ENCODE measurements at regions not wholly inside any gene's neighbourhood (a gene's known extent, or its start where the extent isn't known, plus 50 kb on each side); places are given as distances from the start of the nearest gene placed in this dataset.

DNA sequence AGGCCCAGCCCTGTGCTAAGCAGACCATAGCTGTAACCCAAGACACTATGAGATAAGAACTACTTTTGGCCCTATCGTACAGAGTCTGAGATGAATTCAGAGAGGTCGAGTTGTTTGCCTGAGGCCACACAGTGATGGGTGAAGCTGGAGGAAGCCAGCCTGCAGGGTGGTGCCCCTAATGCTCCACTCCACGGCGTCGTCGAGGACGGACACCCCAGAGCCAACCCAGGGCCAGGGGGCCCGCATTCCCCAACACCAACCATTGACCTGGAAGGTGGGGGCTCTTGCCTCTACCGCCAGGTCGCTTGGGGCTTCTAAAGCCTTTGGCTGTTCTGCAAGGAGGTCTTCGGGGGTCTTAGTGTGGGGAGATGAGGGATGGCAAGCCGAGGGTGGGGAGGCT, 84.1 kb downstream of the IRF8 start:
- peaks cover 1% of the 10 kb centered on the region; the same call in 1 of the 2 replicates for H3F3A ChIP-seq (ENCODE audit: control insufficient read depth, insufficient read depth)
- no peaks in the 10 kb centered on the region for H3K9me2 ChIP-seq (replicated peaks; ENCODE audit: control insufficient read depth, low read length)
- no peaks in the 10 kb centered on the region for H3K79me2 ChIP-seq (ENCODE audit: control insufficient read depth, low read length)
- H3K27ac ChIP-seq (ENCODE audit: low read depth, low read length) = no peak overlapping the region
- H3K4me1 ChIP-seq (ENCODE audit: control insufficient read depth, low read length) = peaks cover 64% of the 10 kb centered on the region
- no peaks in the 10 kb centered on the region for H4K20me1 ChIP-seq (ENCODE audit: control insufficient read depth, insufficient read depth, low read depth, low read length)
- H3K9me3 ChIP-seq (ENCODE audit: control insufficient read depth, insufficient read depth, low read length) = no peaks in the 10 kb centered on the region
- no peaks in the 10 kb centered on the region for H3K36me3 ChIP-seq (ENCODE audit: control insufficient read depth, low read length)
- TF ChIP-seq, protein P1, sequence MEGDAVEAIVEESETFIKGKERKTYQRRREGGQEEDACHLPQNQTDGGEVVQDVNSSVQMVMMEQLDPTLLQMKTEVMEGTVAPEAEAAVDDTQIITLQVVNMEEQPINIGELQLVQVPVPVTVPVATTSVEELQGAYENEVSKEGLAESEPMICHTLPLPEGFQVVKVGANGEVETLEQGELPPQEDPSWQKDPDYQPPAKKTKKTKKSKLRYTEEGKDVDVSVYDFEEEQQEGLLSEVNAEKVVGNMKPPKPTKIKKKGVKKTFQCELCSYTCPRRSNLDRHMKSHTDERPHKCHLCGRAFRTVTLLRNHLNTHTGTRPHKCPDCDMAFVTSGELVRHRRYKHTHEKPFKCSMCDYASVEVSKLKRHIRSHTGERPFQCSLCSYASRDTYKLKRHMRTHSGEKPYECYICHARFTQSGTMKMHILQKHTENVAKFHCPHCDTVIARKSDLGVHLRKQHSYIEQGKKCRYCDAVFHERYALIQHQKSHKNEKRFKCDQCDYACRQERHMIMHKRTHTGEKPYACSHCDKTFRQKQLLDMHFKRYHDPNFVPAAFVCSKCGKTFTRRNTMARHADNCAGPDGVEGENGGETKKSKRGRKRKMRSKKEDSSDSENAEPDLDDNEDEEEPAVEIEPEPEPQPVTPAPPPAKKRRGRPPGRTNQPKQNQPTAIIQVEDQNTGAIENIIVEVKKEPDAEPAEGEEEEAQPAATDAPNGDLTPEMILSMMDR (IDR thresholded peaks at IDR 0.05; ENCODE audit: low read depth, low read length, poor library complexity, severe bottlenecking) = no peak
- no peak for TF ChIP-seq EZH2phosphoT487 (IDR thresholded peaks at IDR 0.05; ENCODE audit: borderline replicate concordance, low read length)
- peak overlapping the region; percentile 62; the same call in 1 of the 2 replicates for H3K4me2 ChIP-seq (ENCODE audit: low read length)
- H3K27me3 ChIP-seq (ENCODE audit: control insufficient read depth, low read length) = peaks cover 20% of the 10 kb centered on the region
- no peak overlapping the region for H3K4me3 ChIP-seq (ENCODE audit: low read length)

DNA sequence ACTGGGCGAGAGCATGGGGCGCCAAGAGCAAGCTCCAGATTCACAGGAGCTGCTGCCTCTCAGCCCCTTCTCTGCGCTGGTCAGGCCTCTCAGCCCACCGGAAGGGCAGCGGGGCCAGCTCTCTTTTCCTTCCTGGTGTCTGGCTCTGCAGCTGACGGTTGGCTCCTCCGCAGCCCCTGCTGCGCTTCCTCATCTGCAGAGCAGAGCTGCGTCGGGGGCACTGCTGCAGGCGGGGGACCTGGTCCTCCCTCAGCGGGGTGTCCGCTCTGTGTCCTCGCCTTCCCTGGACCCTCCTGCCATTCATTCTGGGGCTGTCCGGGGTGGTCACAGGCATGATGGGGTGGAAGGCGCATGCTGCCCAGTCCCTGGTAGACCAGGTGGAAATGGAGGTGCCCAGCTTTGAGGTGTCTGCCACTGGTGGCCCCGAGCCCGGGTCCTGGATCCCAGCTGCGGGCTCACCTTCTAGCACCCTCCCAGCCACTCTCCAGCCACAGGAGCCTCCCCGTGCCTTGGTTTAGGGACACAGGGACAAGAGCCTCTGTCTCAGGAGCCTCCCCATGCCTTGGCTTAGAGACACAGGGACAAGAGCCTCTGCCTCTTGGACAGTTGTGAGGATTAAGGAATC, 84.8 kb downstream of the IRF8 start:
- Histone ChIP-seq H3K9me2 (replicated peaks; ENCODE audit: control insufficient read depth, low read length) (no peaks in the 10 kb centered on the region), H3K36me3 (ENCODE audit: control insufficient read depth, low read length) (no peaks in the 10 kb centered on the region), H3K9me3 (ENCODE audit: control insufficient read depth, insufficient read depth, low read length) (no peaks in the 10 kb centered on the region), H3K4me1 (ENCODE audit: control insufficient read depth, low read length) (peaks cover 70% of the 10 kb centered on the region), H3K27me3 (ENCODE audit: control insufficient read depth, low read length) (peaks cover 20% of the 10 kb centered on the region), H3K79me2 (ENCODE audit: control insufficient read depth, low read length) (no peaks in the 10 kb centered on the region), H3F3A (ENCODE audit: control insufficient read depth, insufficient read depth) (peaks cover 6% of the 10 kb centered on the region; the same call in 1 of the 2 replicates), H3K27ac (ENCODE audit: low read depth, low read length) (no peak overlapping the region), H4K20me1 (ENCODE audit: control insufficient read depth, insufficient read depth, low read depth, low read length) (no peaks in the 10 kb centered on the region), H3K4me3 (ENCODE audit: low read length) (peak overlapping the region; percentile 44), H3K4me2 (ENCODE audit: low read length) (peak overlapping the region; percentile 62)
- TF ChIP-seq EZH2phosphoT487 (IDR thresholded peaks at IDR 0.05; ENCODE audit: borderline replicate concordance, low read length) = no peak
- TF ChIP-seq, protein P1 (IDR thresholded peaks at IDR 0.05; ENCODE audit: low read depth, low read length, poor library complexity, severe bottlenecking) = no peak

DNA sequence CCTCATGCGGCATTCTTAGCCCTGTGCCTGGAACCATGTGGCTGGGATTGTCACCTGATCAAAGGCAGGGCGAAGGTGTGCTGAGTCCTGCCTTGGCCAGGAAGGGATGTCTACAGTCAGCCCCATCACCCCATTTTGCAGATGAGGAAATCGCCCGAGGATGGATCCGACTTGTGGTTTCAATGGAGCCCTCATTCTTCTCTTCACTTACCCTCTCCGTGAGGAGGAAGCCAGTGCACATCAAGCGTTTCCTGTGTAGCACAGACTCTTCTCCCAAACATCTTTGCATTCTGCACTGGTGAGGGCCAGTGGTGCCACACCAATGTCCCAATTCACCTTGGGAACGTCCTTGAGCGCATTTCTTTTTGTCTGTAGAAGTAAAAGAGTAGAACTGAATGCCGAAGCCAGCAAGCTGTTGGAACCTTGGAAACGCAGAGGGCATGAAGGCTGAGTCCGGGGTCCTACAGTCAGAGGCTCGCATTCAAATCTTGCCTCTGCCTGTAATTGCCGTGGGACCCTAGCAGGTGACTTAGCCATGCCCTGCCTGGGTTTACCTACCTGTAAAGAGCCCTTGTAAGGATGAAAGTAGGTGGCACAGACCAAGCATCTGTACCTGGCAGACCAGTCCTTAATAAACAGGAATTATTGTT, 85.4 kb downstream of the IRF8 start:
- Histone ChIP-seq H3K9me2 (replicated peaks; ENCODE audit: control insufficient read depth, low read length) (no peaks in the 10 kb centered on the region), H3K27me3 (ENCODE audit: control insufficient read depth, low read length) (peaks cover 20% of the 10 kb centered on the region), H4K20me1 (ENCODE audit: control insufficient read depth, insufficient read depth, low read depth, low read length) (no peaks in the 10 kb centered on the region), H3K79me2 (ENCODE audit: control insufficient read depth, low read length) (no peaks in the 10 kb centered on the region), H3K9me3 (ENCODE audit: control insufficient read depth, insufficient read depth, low read length) (no peaks in the 10 kb centered on the region), H3K36me3 (ENCODE audit: control insufficient read depth, low read length) (no peaks in the 10 kb centered on the region), H3K27ac (ENCODE audit: low read depth, low read length) (peak overlapping the region; percentile 13; the same call in 1 of the 2 replicates), H3K4me1 (ENCODE audit: control insufficient read depth, low read length) (peaks cover 77% of the 10 kb centered on the region), H3K4me2 (ENCODE audit: low read length) (peak overlapping the region; percentile 62), H3K4me3 (ENCODE audit: low read length) (peak overlapping the region; percentile 44), H3F3A (ENCODE audit: control insufficient read depth, insufficient read depth) (peaks cover 6% of the 10 kb centered on the region; the same call in 1 of the 2 replicates)
- TF ChIP-seq, protein P1 (IDR thresholded peaks at IDR 0.05; ENCODE audit: low read depth, low read length, poor library complexity, severe bottlenecking) = no peak
- no peak for TF ChIP-seq EZH2phosphoT487 (IDR thresholded peaks at IDR 0.05; ENCODE audit: borderline replicate concordance, low read length)

Measured in DOHH2 (cell line).